HCT116 (cell line): ENCODE measurements at regions not wholly inside any gene's neighbourhood (a gene's known extent, or its start where the extent isn't known, plus 50 kb on each side); places are given as distances from the start of the nearest gene placed in this dataset.

ENCODE experiments used
- ATAC-seq: fragments of 200-7000 bp; cut with Tn5 transposase; 2 replicates; pipeline ENCODE4 v1.9.1; 2020; ENCODE audit warnings: mild to moderate bottlenecking, moderate library complexity
- BruUV-seq: library from RNA; stranded (reverse); fragments of 400-500 nt; replicated peaks from 2 replicates; lab custom pipeline; 2021; lab: Mats Ljungman, UMichigan
- CTCF ChIA-PET: fragments of 300-600 bp; sonication (Branson Sonifier 250); formaldehyde crosslinking; loops from one replicate; lab custom pipeline; 2021; ENCODE audit warnings: antibody characterized with exemption; lab: Charles Lee
- POLR2A ChIA-PET: fragments of 300-600, 350-600 bp; sonication (Branson Sonifier 250); formaldehyde crosslinking; loops from one replicate; lab custom pipeline; 2021; ENCODE audit warnings: antibody characterized with exemption; lab: Charles Lee
- RAD21 ChIA-PET, 2 experiments: fragments of 300-600 bp; sonication (Branson Sonifier 250); formaldehyde crosslinking; loops; one replicate each; lab custom pipeline; 2023; ENCODE audit warnings: low total read pairs in 2 of 2; ENCODE audit not compliant: uncharacterized antibody in 2 of 2, unreplicated experiment in 2 of 2, low non-redundant PET in 1 of 2; lab: Charles Lee
- DNase-seq: peaks from one replicate; pipeline ENCODE4 v3.0.0-alpha.2; 2010; ENCODE audit warnings: low read depth, low spot score
- H2AFZ ChIP-seq: fragments of 200-600 bp; shearing (Covaris generic), sonication (generic); 2 replicates; pipeline ENCODE4 v1.6.1; 2017; ENCODE audit warnings: low read depth, mixed run types, mixed read lengths, antibody characterized with exemption, low read length; ENCODE audit not compliant: poor library complexity, severe bottlenecking
- H3K27ac ChIP-seq: 2 replicates; pipeline ENCODE4 v1.5.1; 2012; ENCODE audit warnings: low read depth, low read length
- H3K27me3 ChIP-seq: fragments of 200-600 bp; sonication (generic); 2 replicates; pipeline ENCODE4 v1.6.1; 2016; ENCODE audit warnings: mixed run types, low read length, mixed read lengths; ENCODE audit not compliant: insufficient read depth
- H3K36me3 ChIP-seq, 2 experiments: fragments of 200-500 bp in 1 of 2; fragments of 200-600 bp in 1 of 2; sonication (Bioruptor generic) in 1 of 2; sonication (generic) in 1 of 2; 2 replicates each; pipeline versions ENCODE4 v1.5.1 to v1.6.1; 2014 to 2016; ENCODE audit warnings: low read length in 2 of 2, inconsistent platforms in 1 of 2, mixed read lengths in 1 of 2, mixed run types in 1 of 2; ENCODE audit not compliant: insufficient read depth in 2 of 2, control insufficient read depth in 1 of 2
- H3K4me1 ChIP-seq, 2 experiments: fragments of 200-600 bp in 1 of 2; sonication (generic) in 1 of 2; 2 replicates each; pipeline versions ENCODE4 v1.5.1 to v1.6.1; 2012 to 2017; ENCODE audit warnings: low read length in 2 of 2, inconsistent platforms in 1 of 2, mild to moderate bottlenecking in 1 of 2, mixed read lengths in 1 of 2, mixed run types in 1 of 2, moderate library complexity in 1 of 2; ENCODE audit not compliant: insufficient read depth in 2 of 2, control insufficient read depth in 1 of 2
- H3K4me2 ChIP-seq: fragments of 200-600 bp; sonication (generic); 2 replicates; pipeline ENCODE4 v1.6.1; 2017; ENCODE audit warnings: mixed run types, low read length, mixed read lengths
- H3K4me3 ChIP-seq, 2 experiments: fragments of 200-600 bp in 1 of 2; sonication (generic) in 1 of 2; replicated peaks in 1 of 2; 2 replicates each; pipeline ENCODE4 v1.5.1; 2011 to 2016; ENCODE audit warnings: low read length in 2 of 2, control low read depth in 1 of 2, low read depth in 1 of 2, mild to moderate bottlenecking in 1 of 2, mixed read lengths in 1 of 2, mixed run types in 1 of 2
- H3K79me2 ChIP-seq: fragments of 200-600 bp; sonication (generic); 2 replicates; pipeline ENCODE4 v1.6.1; 2017; ENCODE audit warnings: mild to moderate bottlenecking, mixed run types, low read length, moderate library complexity, mixed read lengths; ENCODE audit not compliant: insufficient read depth
- H3K9ac ChIP-seq: fragments of 200-600 bp; sonication (generic); 2 replicates; pipeline ENCODE4 v1.6.1; 2016; ENCODE audit warnings: low read length, mixed read lengths
- H3K9me2 ChIP-seq: fragments of 200-600 bp; sonication (generic), shearing (Covaris generic); 2 replicates; pipeline ENCODE4 v1.6.1; 2017; ENCODE audit warnings: mixed run types, mild to moderate bottlenecking, moderate library complexity; ENCODE audit not compliant: insufficient read depth
- H3K9me3 ChIP-seq, 2 experiments: fragments of 200-500 bp in 1 of 2; fragments of 200-600 bp in 1 of 2; sonication (Bioruptor generic) in 1 of 2; sonication (generic) in 1 of 2; 2 replicates each; pipeline ENCODE4 v1.6.1; 2014 to 2017; ENCODE audit warnings: low read length in 2 of 2, mixed read lengths in 2 of 2, inconsistent platforms in 1 of 2, low read depth in 1 of 2, mild to moderate bottlenecking in 1 of 2, mixed run types in 1 of 2, moderate library complexity in 1 of 2; ENCODE audit not compliant: control insufficient read depth in 1 of 2, insufficient read depth in 1 of 2
- H4K20me1 ChIP-seq: fragments of 200-600 bp; sonication (generic), shearing (Covaris generic); 2 replicates; pipeline ENCODE4 v1.6.1; 2017; ENCODE audit warnings: mixed run types, mild to moderate bottlenecking, moderate library complexity; ENCODE audit not compliant: insufficient read depth
- CBX3 ChIP-seq: IDR thresholded peaks from 2 replicates; pipeline ENCODE4 v1.6.1; 2012; ENCODE audit warnings: low read depth
- ELF1 ChIP-seq: IDR thresholded peaks from 2 replicates; pipeline ENCODE4 v1.6.1; 2012; ENCODE audit warnings: low read depth, borderline replicate concordance
- EZH2 ChIP-seq: fragments of 200-600 bp; sonication (generic); IDR thresholded peaks from 2 replicates; pipeline ENCODE4 v1.6.1; 2017; ENCODE audit warnings: antibody characterized with exemption, mixed run types
- FOSL1 ChIP-seq: IDR thresholded peaks from 2 replicates; pipeline ENCODE4 v1.6.1; 2012; ENCODE audit warnings: low read depth
- JUND ChIP-seq: IDR thresholded peaks from 2 replicates; pipeline ENCODE4 v1.6.1; 2012
- POLR2A ChIP-seq: IDR thresholded peaks from 2 replicates; pipeline ENCODE4 v1.7.0; 2011; ENCODE audit warnings: borderline replicate concordance; ENCODE audit not compliant: insufficient read depth, insufficient read length; ENCODE audit errors: extremely low read depth
- POLR2AphosphoS5 ChIP-seq: IDR thresholded peaks from 2 replicates; pipeline ENCODE4 v1.6.1; 2011; ENCODE audit warnings: mild to moderate bottlenecking, low read depth, low read length, moderate library complexity
- RAD21 ChIP-seq: IDR thresholded peaks from 2 replicates; pipeline ENCODE4 v1.6.1; 2012; ENCODE audit warnings: low read depth, mild to moderate bottlenecking
- SP1 ChIP-seq: IDR thresholded peaks from 2 replicates; pipeline ENCODE4 v1.6.1; 2012; ENCODE audit warnings: low read depth
- SRF ChIP-seq: IDR thresholded peaks from 2 replicates; pipeline ENCODE4 v1.6.1; 2012; ENCODE audit warnings: low read depth
- TCF7L2 ChIP-seq: IDR thresholded peaks from 2 replicates; pipeline ENCODE4 v1.7.0; 2011; ENCODE audit warnings: borderline replicate concordance, inconsistent platforms; ENCODE audit not compliant: insufficient read depth, insufficient read length; ENCODE audit errors: extremely low read depth
- YY1 ChIP-seq: IDR thresholded peaks from 2 replicates; pipeline ENCODE4 v1.6.1; 2011; ENCODE audit warnings: low read length, low read depth, moderate library complexity, mild to moderate bottlenecking; ENCODE audit not compliant: insufficient replicate concordance; ENCODE audit errors: extremely low read depth
- intact Hi-C: fragments of 100-400 bp; cut with micrococcal nuclease; formaldehyde crosslinking; loops from 2 replicates; pipeline ENCODE4 v1.10.0; 2022
- TF ChIP-seq, protein P1 (sequence below), 3 experiments: fragments of 200-600 bp in 1 of 3; sonication (generic) in 1 of 3; IDR thresholded peaks in 2 of 3; conservative IDR thresholded peaks in 1 of 3; 2 replicates each; pipeline ENCODE4 v1.5.1; 2012 to 2017; ENCODE audit warnings: low read depth in 2 of 3, low read length in 2 of 3, antibody characterized with exemption in 1 of 3, borderline replicate concordance in 1 of 3, control low read depth in 1 of 3, mild to moderate bottlenecking in 1 of 3, mixed read lengths in 1 of 3, mixed run types in 1 of 3, moderate library complexity in 1 of 3; ENCODE audit not compliant: insufficient read depth in 1 of 3
- TF ChIP-seq, protein P2 (sequence below): IDR thresholded peaks from 2 replicates; pipeline ENCODE4 v1.6.1; 2011; ENCODE audit warnings: mild to moderate bottlenecking, low read length, moderate library complexity; ENCODE audit not compliant: insufficient replicate concordance; ENCODE audit errors: extremely low read depth

DNA sequence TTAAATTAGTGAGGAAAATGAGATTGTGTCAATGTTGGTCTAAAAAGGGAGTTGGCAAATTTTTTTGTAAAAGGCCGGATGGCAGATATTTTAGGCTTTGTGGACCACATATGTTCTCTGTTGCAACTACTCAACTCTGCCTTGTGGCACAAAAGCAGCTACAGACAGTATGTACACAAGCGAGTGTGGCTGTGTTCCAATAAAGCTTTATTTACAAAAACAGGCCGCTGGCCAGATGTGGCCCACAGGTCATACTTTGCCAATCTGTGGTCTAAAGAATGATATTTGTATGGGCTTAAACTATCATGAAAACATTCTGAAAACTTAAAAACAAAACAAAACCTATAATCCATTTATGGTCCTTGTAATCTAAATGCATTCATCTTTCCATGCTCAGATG is 228.3 kb downstream of the CLIC5 start:
- ChIA-PET POLR2A (no interaction called here), CTCF (no interaction called here)
- BruUV-seq, result no TSS peak

More for the DNA sequence above, 228.3 kb downstream of the CLIC5 start:
- Histone ChIP-seq H3K27me3 (no peaks in the 10 kb centered on the region), H3K79me2 (no peaks in the 10 kb centered on the region), H3K4me2 (no peak overlapping the region), H4K20me1 (no peaks in the 10 kb centered on the region), H3K9me3 (no peaks in the 10 kb centered on the region), H2AFZ (no peak overlapping the region), H3K4me1 (no peaks in the 10 kb centered on the region), H3K9ac (no peak overlapping the region), H3K36me3 (no peaks in the 10 kb centered on the region), H3K9me2 (no peaks in the 10 kb centered on the region), H3K4me3 (no peak overlapping the region), H3K27ac (no peak overlapping the region)
- DNase-seq, result no peak
- RAD21 ChIA-PET, result no interaction called here
- TF ChIP-seq FOSL1 (no peak), JUND (no peak), RAD21 (no peak), YY1 (no peak), POLR2AphosphoS5 (no peak), CBX3 (no peak), SRF (no peak), EZH2 (no peak), TCF7L2 (no peak), SP1 (no peak), ELF1 (no peak), POLR2A (no peak)
- TF ChIP-seq, protein P1, sequence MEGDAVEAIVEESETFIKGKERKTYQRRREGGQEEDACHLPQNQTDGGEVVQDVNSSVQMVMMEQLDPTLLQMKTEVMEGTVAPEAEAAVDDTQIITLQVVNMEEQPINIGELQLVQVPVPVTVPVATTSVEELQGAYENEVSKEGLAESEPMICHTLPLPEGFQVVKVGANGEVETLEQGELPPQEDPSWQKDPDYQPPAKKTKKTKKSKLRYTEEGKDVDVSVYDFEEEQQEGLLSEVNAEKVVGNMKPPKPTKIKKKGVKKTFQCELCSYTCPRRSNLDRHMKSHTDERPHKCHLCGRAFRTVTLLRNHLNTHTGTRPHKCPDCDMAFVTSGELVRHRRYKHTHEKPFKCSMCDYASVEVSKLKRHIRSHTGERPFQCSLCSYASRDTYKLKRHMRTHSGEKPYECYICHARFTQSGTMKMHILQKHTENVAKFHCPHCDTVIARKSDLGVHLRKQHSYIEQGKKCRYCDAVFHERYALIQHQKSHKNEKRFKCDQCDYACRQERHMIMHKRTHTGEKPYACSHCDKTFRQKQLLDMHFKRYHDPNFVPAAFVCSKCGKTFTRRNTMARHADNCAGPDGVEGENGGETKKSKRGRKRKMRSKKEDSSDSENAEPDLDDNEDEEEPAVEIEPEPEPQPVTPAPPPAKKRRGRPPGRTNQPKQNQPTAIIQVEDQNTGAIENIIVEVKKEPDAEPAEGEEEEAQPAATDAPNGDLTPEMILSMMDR (IDR thresholded peaks at IDR 0.05 in 2 of 3, conservative IDR thresholded peaks at IDR 0.05 in 1 of 3; ENCODE audit: borderline replicate concordance in 1 of 3, insufficient read depth in 1 of 3, low read depth in 2 of 3, low read length in 2 of 3), result no peak
- TF ChIP-seq, protein P2, sequence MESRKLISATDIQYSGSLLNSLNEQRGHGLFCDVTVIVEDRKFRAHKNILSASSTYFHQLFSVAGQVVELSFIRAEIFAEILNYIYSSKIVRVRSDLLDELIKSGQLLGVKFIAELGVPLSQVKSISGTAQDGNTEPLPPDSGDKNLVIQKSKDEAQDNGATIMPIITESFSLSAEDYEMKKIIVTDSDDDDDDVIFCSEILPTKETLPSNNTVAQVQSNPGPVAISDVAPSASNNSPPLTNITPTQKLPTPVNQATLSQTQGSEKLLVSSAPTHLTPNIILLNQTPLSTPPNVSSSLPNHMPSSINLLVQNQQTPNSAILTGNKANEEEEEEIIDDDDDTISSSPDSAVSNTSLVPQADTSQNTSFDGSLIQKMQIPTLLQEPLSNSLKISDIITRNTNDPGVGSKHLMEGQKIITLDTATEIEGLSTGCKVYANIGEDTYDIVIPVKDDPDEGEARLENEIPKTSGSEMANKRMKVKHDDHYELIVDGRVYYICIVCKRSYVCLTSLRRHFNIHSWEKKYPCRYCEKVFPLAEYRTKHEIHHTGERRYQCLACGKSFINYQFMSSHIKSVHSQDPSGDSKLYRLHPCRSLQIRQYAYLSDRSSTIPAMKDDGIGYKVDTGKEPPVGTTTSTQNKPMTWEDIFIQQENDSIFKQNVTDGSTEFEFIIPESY, result no peak
- intact Hi-C loops, result no loop called here
- no peak for ATAC-seq
